GM13977 (cell line): ENCODE measurements at regions not wholly inside any gene's neighbourhood (a gene's known extent, or its start where the extent isn't known, plus 50 kb on each side); places are given as distances from the start of the nearest gene placed in this dataset.

Experiments
- DNase-seq: peaks from one replicate; pipeline ENCODE4 v3.0.0; 2012; ENCODE audit warnings: low spot score
- in situ Hi-C: fragments of 300-500 bp; cut with MboI; formaldehyde crosslinking; loops from one replicate; pipeline ENCODE4 v1.12.0; 2022; ENCODE audit warnings: low sequenced_read_pairs, low pct_unique_long_range_greater_than_20kb, mixed read lengths, inconsistent platforms; ENCODE audit not compliant: unreplicated experiment
- TF ChIP-seq, protein P1 (sequence below): IDR thresholded peaks from 2 replicates; pipeline ENCODE4 v1.5.1; 2012; ENCODE audit warnings: mild to moderate bottlenecking, control low read depth; ENCODE audit not compliant: insufficient read depth; ENCODE audit errors: extremely low read depth, missing control alignments

DNA sequence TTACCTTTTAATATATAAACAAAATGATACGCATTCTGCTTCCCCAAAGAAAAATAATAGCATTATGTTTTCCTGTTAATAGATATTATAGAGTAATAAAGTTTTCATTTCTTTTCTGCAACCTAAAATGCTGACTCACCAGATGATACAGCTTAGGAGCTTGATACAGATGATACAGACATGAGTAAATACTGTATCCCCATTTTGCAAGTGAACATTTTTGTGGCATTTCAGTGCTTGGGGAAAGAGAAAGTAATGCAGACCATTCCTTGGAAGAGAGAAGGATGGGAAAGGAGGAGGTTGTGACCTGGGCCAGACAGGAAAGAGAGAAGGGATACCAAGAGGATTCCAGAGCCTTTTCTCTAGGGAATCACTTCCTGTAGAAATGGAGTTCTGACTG is 97.5 kb upstream of the FSHR start:
- TF ChIP-seq, protein P1, sequence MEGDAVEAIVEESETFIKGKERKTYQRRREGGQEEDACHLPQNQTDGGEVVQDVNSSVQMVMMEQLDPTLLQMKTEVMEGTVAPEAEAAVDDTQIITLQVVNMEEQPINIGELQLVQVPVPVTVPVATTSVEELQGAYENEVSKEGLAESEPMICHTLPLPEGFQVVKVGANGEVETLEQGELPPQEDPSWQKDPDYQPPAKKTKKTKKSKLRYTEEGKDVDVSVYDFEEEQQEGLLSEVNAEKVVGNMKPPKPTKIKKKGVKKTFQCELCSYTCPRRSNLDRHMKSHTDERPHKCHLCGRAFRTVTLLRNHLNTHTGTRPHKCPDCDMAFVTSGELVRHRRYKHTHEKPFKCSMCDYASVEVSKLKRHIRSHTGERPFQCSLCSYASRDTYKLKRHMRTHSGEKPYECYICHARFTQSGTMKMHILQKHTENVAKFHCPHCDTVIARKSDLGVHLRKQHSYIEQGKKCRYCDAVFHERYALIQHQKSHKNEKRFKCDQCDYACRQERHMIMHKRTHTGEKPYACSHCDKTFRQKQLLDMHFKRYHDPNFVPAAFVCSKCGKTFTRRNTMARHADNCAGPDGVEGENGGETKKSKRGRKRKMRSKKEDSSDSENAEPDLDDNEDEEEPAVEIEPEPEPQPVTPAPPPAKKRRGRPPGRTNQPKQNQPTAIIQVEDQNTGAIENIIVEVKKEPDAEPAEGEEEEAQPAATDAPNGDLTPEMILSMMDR, result no peak
- DNase-seq, result no peak
- in situ Hi-C loops, result no loop called here

DNA sequence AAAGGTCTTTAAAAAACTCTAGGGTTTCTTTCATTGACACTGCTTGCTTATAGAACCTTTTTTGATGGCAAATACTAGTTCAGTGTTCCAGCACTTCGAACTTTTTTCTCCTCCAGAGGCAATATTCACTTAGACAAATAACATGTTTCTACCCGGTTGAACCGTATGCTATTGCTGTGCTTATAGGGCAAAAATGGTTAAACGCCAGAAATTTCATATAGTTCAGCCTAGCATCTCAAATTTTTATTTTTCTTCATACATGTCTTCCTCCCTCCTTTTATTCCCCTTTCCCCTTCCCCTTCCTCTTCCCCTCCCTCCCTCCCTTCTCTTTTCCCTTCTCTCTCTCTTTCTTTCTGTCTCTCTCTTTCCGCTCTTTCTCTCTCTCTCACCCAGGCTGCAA is 96.9 kb upstream of the FSHR start:
- in situ Hi-C loops, result no loop called here
- no peak for DNase-seq
- TF ChIP-seq, protein P1, result no peak

DNA sequence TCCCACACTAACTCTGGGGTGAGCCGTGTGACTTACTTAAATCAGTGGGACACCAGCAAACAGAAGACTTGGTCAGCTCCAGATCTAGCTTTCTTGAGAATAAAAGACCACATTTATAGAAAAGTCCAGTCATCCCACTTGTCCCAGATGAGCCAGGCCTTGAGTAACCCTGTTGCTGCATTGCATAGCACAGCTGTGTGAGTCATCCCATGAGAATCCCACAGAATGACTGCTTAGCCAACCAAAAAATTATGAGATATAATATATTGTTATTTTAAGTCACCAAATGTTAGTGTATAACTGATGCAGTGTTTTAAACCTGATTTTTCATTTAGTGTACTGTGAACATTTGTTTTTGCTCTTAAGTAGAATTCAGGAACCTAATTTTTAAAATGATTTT is 94.2 kb upstream of the FSHR start:
- in situ Hi-C loops, result no loop called here
- no peak for DNase-seq
- TF ChIP-seq, protein P1, result no peak

DNA sequence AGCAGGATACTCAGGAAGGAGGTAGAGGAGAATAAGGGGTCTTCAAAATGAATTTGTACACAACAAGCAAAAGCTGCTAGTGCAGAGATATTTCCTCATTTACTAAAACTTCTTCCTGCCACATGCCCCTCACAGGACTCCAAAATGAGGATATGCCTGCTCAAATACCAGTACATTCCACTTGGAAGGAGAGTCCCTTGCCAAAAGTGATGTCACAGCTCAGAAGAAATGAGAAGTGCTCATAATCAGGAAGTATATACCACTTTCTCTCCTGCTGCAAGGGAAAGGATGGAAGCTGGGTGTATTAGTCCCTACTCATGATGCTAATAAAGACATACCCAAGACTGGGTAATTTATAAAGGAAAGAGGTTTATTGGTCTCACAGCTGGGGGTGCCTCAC is 87.7 kb upstream of the FSHR start:
- TF ChIP-seq, protein P1, result no peak
- in situ Hi-C loops, result no loop called here
- DNase-seq, result no peak

DNA sequence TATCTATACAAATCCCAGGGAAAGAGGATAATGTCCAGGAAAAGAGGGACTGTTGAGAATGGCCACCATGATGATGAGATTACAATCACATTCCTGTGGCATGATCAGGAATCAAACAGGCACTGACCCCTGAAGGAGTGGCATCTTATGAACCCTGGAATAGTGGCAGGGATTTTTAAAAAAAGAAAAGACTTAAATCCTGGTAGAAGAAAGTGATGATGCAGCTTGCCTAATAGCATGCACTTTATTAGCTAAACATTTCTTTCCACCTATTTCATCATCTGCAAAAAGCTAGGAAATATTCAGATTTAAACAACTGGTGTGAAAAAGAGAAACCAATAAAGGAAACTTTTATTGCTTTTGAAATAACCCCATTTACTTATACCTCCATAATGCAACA is 87.2 kb upstream of the FSHR start:
- in situ Hi-C loops, result no loop called here
- no peak for DNase-seq

DNA sequence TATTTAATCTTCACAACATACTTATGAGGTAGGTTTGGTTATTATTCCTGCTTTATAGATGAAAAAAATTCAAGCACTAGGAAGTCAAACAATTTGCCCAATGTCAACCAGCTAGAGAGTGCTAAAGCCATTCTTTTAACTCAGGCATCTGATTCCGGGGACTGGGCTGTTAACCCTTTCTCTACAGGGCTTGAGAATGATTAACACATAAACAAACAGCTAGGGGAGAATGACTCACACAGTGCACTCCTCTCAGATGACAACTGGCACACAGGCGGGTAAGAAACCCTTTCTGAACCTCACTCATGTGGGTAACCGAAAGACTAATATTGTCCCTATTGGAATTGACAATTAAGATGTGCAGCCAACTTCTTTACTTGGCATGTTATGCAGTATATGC is 86.3 kb upstream of the FSHR start:
- TF ChIP-seq, protein P1, result no peak
- in situ Hi-C loops, result no loop called here
- DNase-seq, result no peak

More for the DNA sequence above, 87.2 kb upstream of the FSHR start:
- TF ChIP-seq, protein P1, result no peak

DNA sequence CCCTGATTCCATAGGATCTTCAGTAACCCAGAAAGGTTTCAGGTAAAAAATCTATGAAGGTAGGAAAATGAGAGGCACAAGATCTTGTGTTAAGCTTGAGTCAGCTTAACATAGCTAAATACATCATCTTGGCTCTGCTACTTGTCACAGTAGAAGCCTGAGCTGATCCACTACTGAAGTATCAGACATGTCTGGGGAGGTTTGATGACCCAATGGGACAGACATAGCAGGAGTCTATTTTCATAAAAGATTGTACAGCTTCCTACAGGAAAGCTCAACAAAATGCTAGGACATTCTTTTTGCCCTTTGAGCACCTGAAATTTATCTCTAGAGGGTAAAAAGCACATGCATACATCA is 84.3 kb upstream of the FSHR start:
- no peak for DNase-seq
- in situ Hi-C loops, result no loop called here
- TF ChIP-seq, protein P1, result no peak
